Breast epithelium (tissue), 4 donors: ENCODE measurements at regions not wholly inside any gene's neighbourhood (a gene's known extent, or its start where the extent isn't known, plus 50 kb on each side); places are given as distances from the start of the nearest gene placed in this dataset.

Source experiments
- DNase-seq, 2 donors: peaks; one replicate each; pipeline ENCODE4 v3.0.0-alpha.2; 2019; ENCODE audit warnings: low spot score in 2 of 2
- H3K27ac ChIP-seq, 2 donors: fragments of 200-600 bp; sonication (generic) in 1 of 2; one replicate each; pipeline ENCODE4 v1.5.1; 2016 to 2019; ENCODE audit warnings: mild to moderate bottlenecking in 1 of 2
- H3K27me3 ChIP-seq, 2 donors: fragments of 200-600 bp; sonication (generic) in 1 of 2; one replicate each; pipeline versions ENCODE4 v1.5.1 to v1.6.0; 2017 to 2019; ENCODE audit warnings: control low read depth in 1 of 2, mild to moderate bottlenecking in 1 of 2
- H3K36me3 ChIP-seq: fragments of 200-600 bp; one replicate; pipeline ENCODE4 v1.5.1; 2019
- H3K4me1 ChIP-seq, 2 donors: fragments of 200-600 bp; sonication (generic); one replicate each; pipeline ENCODE4 v1.5.1; 2016 to 2019; ENCODE audit warnings: control low read depth in 1 of 2
- H3K4me3 ChIP-seq, 3 donors: fragments of 200-600 bp; sonication (generic); 1 replicate in 2 of 3; 2 replicates in 1 of 3; pipeline ENCODE4 v1.5.1; 2016 to 2019; ENCODE audit warnings: mild to moderate bottlenecking in 3 of 3, moderate library complexity in 2 of 3
- H3K9me3 ChIP-seq, 2 donors: fragments of 200-600 bp; sonication (generic) in 1 of 2; one replicate each; pipeline ENCODE4 v1.5.1; 2016 to 2019; ENCODE audit warnings: control low read depth in 1 of 2
- POLR2A ChIP-seq: fragments of 450-650 bp; IDR thresholded peaks from one replicate; pipeline ENCODE4 v1.6.1; 2016; ENCODE audit warnings: antibody characterized with exemption, mild to moderate bottlenecking, moderate library complexity
- POLR2AphosphoS5 ChIP-seq, 3 donors: sonication (generic); formaldehyde crosslinking; IDR thresholded peaks; one replicate each; pipeline ENCODE4 v1.6.1; 2017; ENCODE audit warnings: antibody characterized with exemption in 3 of 3
- intact Hi-C: fragments of 100-400 bp; cut with DNase I; formaldehyde crosslinking; loops from one replicate; pipeline ENCODE4 v1.15.1; 2023; ENCODE audit warnings: low total_unique reads
- TF ChIP-seq, protein P1 (sequence below), 3 donors: fragments of 450-650 bp; IDR thresholded peaks; one replicate each; pipeline ENCODE4 v1.5.1; 2016 to 2017; ENCODE audit warnings: antibody characterized with exemption in 3 of 3, mild to moderate bottlenecking in 3 of 3, moderate library complexity in 3 of 3

DNA sequence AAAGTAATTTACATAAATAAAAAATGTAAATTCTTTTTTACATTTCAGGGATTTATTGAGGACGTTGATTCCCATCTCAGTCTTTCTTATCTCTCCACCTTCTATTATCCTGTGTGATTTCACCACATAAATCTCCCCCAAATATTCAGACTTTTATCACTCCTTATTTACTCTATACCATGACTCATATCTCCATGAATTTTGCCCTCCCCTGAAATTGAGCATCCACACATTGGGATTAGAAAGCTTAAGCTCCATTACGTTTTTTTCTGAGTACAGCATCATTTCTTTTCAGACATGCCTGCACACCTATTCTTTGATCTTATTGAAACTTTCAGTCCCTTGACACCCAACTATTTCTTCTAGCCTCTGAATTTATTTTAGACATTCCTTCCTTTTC is 111.2 kb downstream of the IFI44 start:
- H3K27ac ChIP-seq, result no peak overlapping the region
- no peaks in the 10 kb centered on the region for H3K4me1 ChIP-seq
- H3K9me3 ChIP-seq, result no peaks in the 10 kb centered on the region
- no peak for DNase-seq
- intact Hi-C loops, result no loop called here
- no peaks in the 10 kb centered on the region for H3K36me3 ChIP-seq
- H3K4me3 ChIP-seq, result no peak overlapping the region
- TF ChIP-seq POLR2A (no peak), POLR2AphosphoS5 (IDR thresholded peaks at IDR 0.05) (no peak)
- TF ChIP-seq, protein P1, sequence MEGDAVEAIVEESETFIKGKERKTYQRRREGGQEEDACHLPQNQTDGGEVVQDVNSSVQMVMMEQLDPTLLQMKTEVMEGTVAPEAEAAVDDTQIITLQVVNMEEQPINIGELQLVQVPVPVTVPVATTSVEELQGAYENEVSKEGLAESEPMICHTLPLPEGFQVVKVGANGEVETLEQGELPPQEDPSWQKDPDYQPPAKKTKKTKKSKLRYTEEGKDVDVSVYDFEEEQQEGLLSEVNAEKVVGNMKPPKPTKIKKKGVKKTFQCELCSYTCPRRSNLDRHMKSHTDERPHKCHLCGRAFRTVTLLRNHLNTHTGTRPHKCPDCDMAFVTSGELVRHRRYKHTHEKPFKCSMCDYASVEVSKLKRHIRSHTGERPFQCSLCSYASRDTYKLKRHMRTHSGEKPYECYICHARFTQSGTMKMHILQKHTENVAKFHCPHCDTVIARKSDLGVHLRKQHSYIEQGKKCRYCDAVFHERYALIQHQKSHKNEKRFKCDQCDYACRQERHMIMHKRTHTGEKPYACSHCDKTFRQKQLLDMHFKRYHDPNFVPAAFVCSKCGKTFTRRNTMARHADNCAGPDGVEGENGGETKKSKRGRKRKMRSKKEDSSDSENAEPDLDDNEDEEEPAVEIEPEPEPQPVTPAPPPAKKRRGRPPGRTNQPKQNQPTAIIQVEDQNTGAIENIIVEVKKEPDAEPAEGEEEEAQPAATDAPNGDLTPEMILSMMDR (IDR thresholded peaks at IDR 0.05), result no peak
- no peaks in the 10 kb centered on the region for H3K27me3 ChIP-seq

DNA sequence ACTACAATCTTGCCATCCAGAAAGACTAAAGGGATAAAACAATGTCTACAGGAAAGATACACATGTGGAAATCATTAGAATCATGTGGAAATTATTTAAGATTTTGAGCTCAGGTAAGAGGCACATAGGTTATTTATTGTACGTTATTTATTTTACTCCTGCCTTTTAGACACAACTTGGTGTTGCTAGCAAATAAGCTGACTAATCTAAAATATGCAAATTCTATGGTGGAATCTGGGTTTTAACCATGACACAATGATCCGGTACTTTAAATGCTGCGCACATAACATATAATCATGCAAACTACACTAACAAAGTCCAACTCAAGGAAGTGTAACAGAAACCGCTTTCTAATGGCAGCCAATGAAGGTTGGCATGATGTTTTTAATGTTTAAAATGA is 112.5 kb downstream of the IFI44 start:
- H3K27me3 ChIP-seq, result no peaks in the 10 kb centered on the region
- intact Hi-C loops, result no loop called here

DNA sequence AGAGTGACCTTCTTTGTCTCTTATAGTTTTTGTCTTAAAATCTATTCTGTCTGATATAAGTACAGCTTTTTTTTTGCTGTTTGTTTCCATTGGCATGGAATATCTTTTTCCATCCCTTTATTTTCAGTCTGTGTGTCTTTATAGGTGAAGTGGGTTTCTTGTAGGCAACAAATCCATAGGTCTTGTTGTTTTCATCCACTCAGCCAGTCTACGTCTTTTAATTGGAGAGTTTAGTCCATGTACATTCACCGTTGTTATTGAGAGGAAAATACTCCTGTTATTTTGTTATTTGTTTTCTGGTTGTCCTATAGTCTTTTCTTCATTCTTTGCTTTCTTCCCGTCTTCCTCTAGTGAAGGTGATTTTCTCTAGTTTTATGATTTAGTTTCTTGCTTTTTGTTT is 115.9 kb downstream of the IFI44 start:
- Histone ChIP-seq H3K27ac (no peak overlapping the region), H3K27me3 (no peaks in the 10 kb centered on the region), H3K4me1 (no peaks in the 10 kb centered on the region), H3K9me3 (no peaks in the 10 kb centered on the region), H3K36me3 (no peaks in the 10 kb centered on the region), H3K4me3 (no peak overlapping the region)
- TF ChIP-seq, protein P1 (IDR thresholded peaks at IDR 0.05), result no peak
- no peak for TF ChIP-seq POLR2AphosphoS5 (IDR thresholded peaks at IDR 0.05)
- no peak for TF ChIP-seq POLR2A
- DNase-seq, result no peak
- intact Hi-C loops, result no loop called here

More for the DNA sequence above, 112.5 kb downstream of the IFI44 start:
- Histone ChIP-seq H3K4me3 (no peak overlapping the region), H3K27ac (no peak overlapping the region), H3K36me3 (no peaks in the 10 kb centered on the region), H3K4me1 (no peaks in the 10 kb centered on the region), H3K9me3 (no peaks in the 10 kb centered on the region)
- DNase-seq, result no peak
- TF ChIP-seq POLR2A, result no peak
- TF ChIP-seq POLR2AphosphoS5 (IDR thresholded peaks at IDR 0.05), result no peak
- TF ChIP-seq, protein P1 (IDR thresholded peaks at IDR 0.05), result no peak

DNA sequence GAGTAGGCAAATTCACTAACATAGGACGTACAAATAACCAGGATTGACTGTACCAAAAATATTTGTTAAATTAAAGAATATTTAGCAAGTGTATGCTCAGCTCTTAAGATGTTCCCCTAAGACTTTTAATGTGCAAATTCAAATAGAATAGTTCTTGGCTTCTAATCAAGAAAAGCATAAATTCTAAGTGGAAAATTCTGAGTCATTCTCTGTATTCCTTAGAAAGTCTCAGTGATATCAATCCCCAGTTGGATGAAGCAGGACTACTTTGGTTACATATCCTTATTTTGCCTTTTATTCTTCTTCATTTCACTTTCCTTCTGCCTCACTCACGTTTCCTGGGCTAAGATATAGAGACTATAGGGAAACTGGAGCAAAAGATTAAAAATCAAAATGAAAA is 130.2 kb downstream of the IFI44 start:
- no peak for DNase-seq
- Histone ChIP-seq H3K36me3 (no peaks in the 10 kb centered on the region), H3K4me3 (no peak overlapping the region), H3K27me3 (no peaks in the 10 kb centered on the region), H3K9me3 (no peaks in the 10 kb centered on the region), H3K27ac (no peak overlapping the region), H3K4me1 (no peaks in the 10 kb centered on the region)
- intact Hi-C loops, result no loop called here
- TF ChIP-seq, protein P1 (IDR thresholded peaks at IDR 0.05), result no peak
- TF ChIP-seq POLR2AphosphoS5 (IDR thresholded peaks at IDR 0.05) (no peak), POLR2A (no peak)

DNA sequence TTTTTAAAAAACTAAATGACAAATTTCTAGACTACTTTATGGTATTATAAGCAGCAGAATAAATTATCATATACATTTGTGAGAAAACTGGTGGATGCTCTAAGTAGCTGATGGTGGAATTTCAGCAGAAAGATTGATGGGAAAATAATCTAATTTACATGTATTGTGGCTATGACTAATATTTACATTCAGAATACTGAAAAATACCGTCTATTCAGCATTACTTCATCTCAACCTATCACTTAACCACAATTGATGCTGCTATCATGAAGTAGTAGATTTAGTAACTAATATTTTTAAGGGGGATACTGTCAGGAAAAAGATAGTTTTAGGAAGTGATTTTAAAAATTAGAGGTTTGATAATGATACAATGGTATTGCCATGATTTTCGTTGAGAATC is 137.9 kb downstream of the IFI44 start:
- H3K9me3 ChIP-seq, result no peaks in the 10 kb centered on the region
- H3K4me3 ChIP-seq, result no peak overlapping the region
- no peaks in the 10 kb centered on the region for H3K27me3 ChIP-seq
- no peaks in the 10 kb centered on the region for H3K36me3 ChIP-seq
- H3K4me1 ChIP-seq, result no peaks in the 10 kb centered on the region
- no peak for DNase-seq
- H3K27ac ChIP-seq, result no peak overlapping the region
- TF ChIP-seq, protein P1 (IDR thresholded peaks at IDR 0.05), result no peak
- TF ChIP-seq POLR2AphosphoS5 (IDR thresholded peaks at IDR 0.05) (no peak), POLR2A (no peak)
- intact Hi-C loops, result no loop called here
